ENCODE measurements at regions not wholly inside any gene's neighbourhood (a gene's known extent, or its start where the extent isn't known, plus 50 kb on each side); places are given as distances from the start of the nearest gene placed in this dataset.

DNA sequence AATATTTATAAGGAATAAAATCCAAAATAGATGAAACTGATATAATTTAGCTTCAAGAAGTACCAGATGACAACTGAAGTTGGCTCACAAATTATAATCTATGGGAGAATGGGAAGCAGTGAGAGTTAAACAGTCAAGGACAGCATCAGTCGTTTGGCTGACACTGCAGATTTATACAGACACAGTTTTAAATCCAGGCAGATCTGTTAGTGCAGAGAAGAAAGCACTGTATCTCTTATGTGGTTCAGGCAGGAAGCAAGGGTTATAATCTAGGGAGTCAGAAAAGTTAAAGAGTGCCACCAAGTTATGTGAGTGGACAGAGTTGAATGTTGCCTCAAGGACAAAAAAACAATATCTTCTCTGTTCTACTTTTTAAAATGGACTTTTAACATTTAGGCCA, 880.2 kb downstream of the TSN start:
- Histone ChIP-seq H3K9me3 (ENCODE audit: control insufficient read depth, insufficient read depth, low read length) (peaks cover 3% of the 10 kb centered on the region; the same call in 1 of the 2 replicates), H3K27ac (ENCODE audit: low read depth, low read length) (no peak overlapping the region), H3K27me3 (ENCODE audit: control insufficient read depth, insufficient read depth, low read length) (no peaks in the 10 kb centered on the region), H3K4me3 (ENCODE audit: low read depth, low read length) (no peak overlapping the region)
- CTCF ChIA-PET = no interaction called here
- POLR2A ChIA-PET = no interaction called here
- DNase-seq (ENCODE audit: low read depth, low spot score) = no peak
- TF ChIP-seq, protein P1, sequence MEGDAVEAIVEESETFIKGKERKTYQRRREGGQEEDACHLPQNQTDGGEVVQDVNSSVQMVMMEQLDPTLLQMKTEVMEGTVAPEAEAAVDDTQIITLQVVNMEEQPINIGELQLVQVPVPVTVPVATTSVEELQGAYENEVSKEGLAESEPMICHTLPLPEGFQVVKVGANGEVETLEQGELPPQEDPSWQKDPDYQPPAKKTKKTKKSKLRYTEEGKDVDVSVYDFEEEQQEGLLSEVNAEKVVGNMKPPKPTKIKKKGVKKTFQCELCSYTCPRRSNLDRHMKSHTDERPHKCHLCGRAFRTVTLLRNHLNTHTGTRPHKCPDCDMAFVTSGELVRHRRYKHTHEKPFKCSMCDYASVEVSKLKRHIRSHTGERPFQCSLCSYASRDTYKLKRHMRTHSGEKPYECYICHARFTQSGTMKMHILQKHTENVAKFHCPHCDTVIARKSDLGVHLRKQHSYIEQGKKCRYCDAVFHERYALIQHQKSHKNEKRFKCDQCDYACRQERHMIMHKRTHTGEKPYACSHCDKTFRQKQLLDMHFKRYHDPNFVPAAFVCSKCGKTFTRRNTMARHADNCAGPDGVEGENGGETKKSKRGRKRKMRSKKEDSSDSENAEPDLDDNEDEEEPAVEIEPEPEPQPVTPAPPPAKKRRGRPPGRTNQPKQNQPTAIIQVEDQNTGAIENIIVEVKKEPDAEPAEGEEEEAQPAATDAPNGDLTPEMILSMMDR (IDR thresholded peaks at IDR 0.05; ENCODE audit: low read depth, low read length) = no peak

DNA sequence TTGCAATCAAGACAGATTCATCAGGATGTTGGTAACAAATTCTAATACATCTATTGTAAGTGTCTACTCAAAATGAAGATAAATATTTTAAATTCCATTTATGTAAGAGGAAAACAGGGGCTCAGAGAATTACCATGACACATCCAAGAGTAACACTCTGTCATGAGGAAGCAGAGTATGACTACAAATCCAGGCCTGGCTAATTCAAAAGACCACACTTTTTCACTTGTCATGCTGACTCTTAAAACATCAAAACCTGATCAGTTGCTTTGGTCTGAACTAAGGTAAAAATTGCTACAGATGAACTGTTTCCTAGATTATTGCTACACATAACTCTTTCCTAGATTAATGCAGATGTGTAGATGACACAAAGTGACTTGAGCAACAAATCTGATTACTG, 880.6 kb downstream of the TSN start:
- no peak for DNase-seq (ENCODE audit: low read depth, low spot score)
- Histone ChIP-seq H3K4me3 (ENCODE audit: low read depth, low read length) (no peak overlapping the region), H3K9me3 (ENCODE audit: control insufficient read depth, insufficient read depth, low read length) (peaks cover 3% of the 10 kb centered on the region; the same call in 1 of the 2 replicates), H3K27ac (ENCODE audit: low read depth, low read length) (no peak overlapping the region), H3K27me3 (ENCODE audit: control insufficient read depth, insufficient read depth, low read length) (no peaks in the 10 kb centered on the region)
- ChIA-PET POLR2A (no interaction called here), CTCF (no interaction called here)
- TF ChIP-seq, protein P1 (IDR thresholded peaks at IDR 0.05; ENCODE audit: low read depth, low read length) = no peak

DNA sequence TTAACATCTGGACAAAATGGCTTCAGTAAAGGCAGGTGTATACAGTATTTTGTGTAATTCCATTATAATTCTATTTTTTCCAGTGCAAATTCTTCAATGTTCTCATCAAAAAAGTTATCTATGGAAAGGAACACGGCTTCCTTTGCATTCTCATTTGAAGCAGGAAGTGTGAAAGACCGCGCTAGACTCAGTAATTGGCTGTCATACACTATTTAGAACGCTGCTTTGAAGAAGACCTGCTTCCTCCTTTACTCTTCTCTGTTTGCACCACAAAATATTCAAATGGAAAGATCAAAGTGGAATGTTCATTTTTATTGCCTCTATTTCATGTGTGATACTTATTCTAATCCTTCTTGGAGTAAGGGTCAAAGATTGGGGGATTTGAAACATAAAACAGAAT, 883.7 kb downstream of the TSN start:
- no peak for DNase-seq (ENCODE audit: low read depth, low spot score)
- H3K9me3 ChIP-seq (ENCODE audit: control insufficient read depth, insufficient read depth, low read length) = peaks cover 6% of the 10 kb centered on the region; the same call in 1 of the 2 replicates
- H3K27me3 ChIP-seq (ENCODE audit: control insufficient read depth, insufficient read depth, low read length) = no peaks in the 10 kb centered on the region
- ChIA-PET POLR2A (no interaction called here), CTCF (no interaction called here)
- H3K4me3 ChIP-seq (ENCODE audit: low read depth, low read length) = no peak overlapping the region
- no peak overlapping the region for H3K27ac ChIP-seq (ENCODE audit: low read depth, low read length)
- TF ChIP-seq, protein P1 (IDR thresholded peaks at IDR 0.05; ENCODE audit: low read depth, low read length) = no peak

DNA sequence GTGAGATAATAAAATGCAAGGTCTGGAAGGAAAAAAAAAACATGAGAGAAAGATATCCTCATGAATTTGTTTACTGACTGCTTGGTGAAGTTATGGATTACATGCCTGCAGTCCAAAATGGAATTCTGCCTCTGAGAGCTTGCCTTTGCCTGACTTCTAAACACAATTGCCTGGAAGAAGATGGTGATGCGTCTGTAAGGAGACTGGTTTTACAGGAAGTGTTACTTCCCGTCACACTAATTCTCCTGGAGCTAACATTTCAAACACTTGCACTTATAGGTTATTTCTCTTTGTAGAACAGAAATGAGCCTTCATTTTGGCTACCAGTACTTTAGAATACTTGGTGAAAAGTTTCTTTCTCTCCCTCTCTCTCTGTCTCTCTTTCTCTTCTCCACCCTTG, 884.3 kb downstream of the TSN start:
- no peak overlapping the region for H3K4me3 ChIP-seq (ENCODE audit: low read depth, low read length)
- peaks cover 6% of the 10 kb centered on the region; the same call in 1 of the 2 replicates for H3K9me3 ChIP-seq (ENCODE audit: control insufficient read depth, insufficient read depth, low read length)
- no peak overlapping the region for H3K27ac ChIP-seq (ENCODE audit: low read depth, low read length)
- H3K27me3 ChIP-seq (ENCODE audit: control insufficient read depth, insufficient read depth, low read length) = no peaks in the 10 kb centered on the region
- CTCF ChIA-PET = no interaction called here
- DNase-seq (ENCODE audit: low read depth, low spot score) = no peak
- POLR2A ChIA-PET = no interaction called here
- TF ChIP-seq, protein P1 (IDR thresholded peaks at IDR 0.05; ENCODE audit: low read depth, low read length) = no peak

DNA sequence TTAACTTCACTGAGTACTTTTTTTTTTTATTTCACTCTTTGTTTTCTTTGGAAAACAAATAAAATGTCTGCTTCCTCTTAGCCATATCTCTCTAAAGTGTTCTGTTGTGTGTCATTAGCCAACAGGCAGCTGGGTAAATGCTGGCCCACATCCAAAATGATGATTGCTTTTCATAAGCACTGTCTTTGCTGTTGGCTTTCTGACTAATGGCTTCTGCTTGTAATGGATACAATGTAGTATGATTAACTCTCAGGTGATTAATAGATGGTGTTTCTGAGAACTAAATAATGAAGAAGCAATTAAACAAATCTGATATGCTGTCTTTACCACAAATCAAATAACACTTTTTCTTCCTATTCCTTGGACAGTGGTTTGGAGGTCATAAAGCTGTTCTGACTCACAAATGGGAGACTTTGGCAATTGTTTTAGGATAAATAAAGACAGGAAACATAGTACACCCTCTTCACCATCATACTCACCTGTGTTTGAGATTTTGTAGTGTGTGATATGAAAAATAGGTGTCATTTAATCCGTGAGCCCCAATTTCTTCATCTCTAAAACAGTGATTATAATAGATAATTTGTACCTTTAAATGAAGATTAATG, 888.4 kb downstream of the TSN start:
- Histone ChIP-seq H3K27me3 (ENCODE audit: control insufficient read depth, insufficient read depth, low read length) (no peaks in the 10 kb centered on the region), H3K4me3 (ENCODE audit: low read depth, low read length) (no peak overlapping the region), H3K9me3 (ENCODE audit: control insufficient read depth, insufficient read depth, low read length) (peaks cover 3% of the 10 kb centered on the region; the same call in 1 of the 2 replicates), H3K27ac (ENCODE audit: low read depth, low read length) (no peak overlapping the region)
- no peak for DNase-seq (ENCODE audit: low read depth, low spot score)
- CTCF ChIA-PET = no interaction called here
- POLR2A ChIA-PET = no interaction called here
- TF ChIP-seq, protein P1 (IDR thresholded peaks at IDR 0.05; ENCODE audit: low read depth, low read length) = no peak
